H1 (cell line): ENCODE measurements at regions not wholly inside any gene's neighbourhood (a gene's known extent, or its start where the extent isn't known, plus 50 kb on each side); places are given as distances from the start of the nearest gene placed in this dataset.

Experiments used
- CBX8 ChIP-seq: fragments of 300-800, 300-1000 bp; sonication (generic); IDR thresholded peaks from 2 replicates; pipeline ENCODE4 v1.7.1; 2016; ENCODE audit warnings: low read depth, low read length, borderline replicate concordance
- CHD7 ChIP-seq: fragments of 300-600 bp; sonication (generic); IDR thresholded peaks from 2 replicates; pipeline ENCODE4 v1.7.1; 2012; ENCODE audit warnings: low read length, moderate library complexity, mild to moderate bottlenecking, inconsistent platforms; ENCODE audit not compliant: insufficient replicate concordance
- GTF2F1 ChIP-seq: IDR thresholded peaks from 2 replicates; pipeline ENCODE4 v1.6.1; 2012; ENCODE audit warnings: low read depth, low read length, improper control_type of control experiment, borderline replicate concordance
- HDAC6 ChIP-seq: IDR thresholded peaks from one replicate; pipeline ENCODE4 v1.7.1; 2012; ENCODE audit warnings: low read depth, mild to moderate bottlenecking, inconsistent platforms, low read length, moderate library complexity
- KDM1A ChIP-seq: fragments of 200-600, 300-600 bp; sonication (generic); IDR thresholded peaks from 2 replicates; pipeline ENCODE4 v1.7.1; 2016; ENCODE audit warnings: mild to moderate bottlenecking, low read length, borderline replicate concordance
- YY1 ChIP-seq: IDR thresholded peaks from 2 replicates; pipeline ENCODE4 v1.6.1; 2011; ENCODE audit warnings: low read depth, mild to moderate bottlenecking, low read length

- no peak for TF ChIP-seq CHD7
- no peak for TF ChIP-seq YY1
- no peak for TF ChIP-seq HDAC6
- no peak for TF ChIP-seq GTF2F1
- TF ChIP-seq KDM1A = no peak
- TF ChIP-seq CBX8 = no peak
Observed at GRCh38 chr11:60641940-60642339, 57.5 kb upstream of the MS4A8 start (continued).
